ENCODE measurements at regions not wholly inside any gene's neighbourhood (a gene's known extent, or its start where the extent isn't known, plus 50 kb on each side); places are given as distances from the start of the nearest gene placed in this dataset.

- no peak overlapping the region for H3K4me3 ChIP-seq
- no peak for TF ChIP-seq CTCF (IDR thresholded peaks at IDR 0.05; ENCODE audit: control extremely low read depth, extremely low read depth)
- no peak for DNase-seq
- WGBS, 2 donors: 76% methylated on average over 11 of the region's 11 CpGs
- H3K4me1 ChIP-seq (ENCODE audit: control insufficient read depth in 5 of 5, insufficient read depth in 5 of 5, low read length in 5 of 5): no peaks in the 10 kb centered on the region
- peaks cover 0 to 14% (median 2%) of the 10 kb centered on the region in 4 donors for H3K9me3 ChIP-seq (ENCODE audit: control insufficient read depth in 4 of 4, insufficient read depth in 3 of 4, low read length in 3 of 4)
- H3K36me3 ChIP-seq (ENCODE audit: control insufficient read depth in 4 of 4, insufficient read depth in 4 of 4, low read length in 4 of 4): no peaks in the 10 kb centered on the region
- no peak overlapping the region for H3K27ac ChIP-seq (ENCODE audit: low read depth in 1 of 2, low read length in 1 of 2)
- H3K9ac ChIP-seq (ENCODE audit: insufficient read depth in 1 of 2, low read length in 2 of 2): no peak overlapping the region
- peaks cover 0 to 6% (median 5%) of the 10 kb centered on the region in 3 donors for H3K27me3 ChIP-seq (ENCODE audit: control insufficient read depth in 3 of 3, insufficient read depth in 3 of 3, low read length in 2 of 3)
- ATAC-seq (ENCODE audit: insufficient read depth, low FRiP score): no peak
These were observed 83.2 kb upstream of the BAIAP2L1 start for GRCh38 chr7:98483964-98484545.

GRCh38 chr7:98483276-98483963 lies 82.5 kb upstream of the BAIAP2L1 start:
- H3K36me3 ChIP-seq (ENCODE audit: control insufficient read depth in 4 of 4, insufficient read depth in 4 of 4, low read length in 4 of 4): no peaks in the 10 kb centered on the region
- H3K9me3 ChIP-seq (ENCODE audit: control insufficient read depth in 4 of 4, insufficient read depth in 3 of 4, low read length in 3 of 4): peaks cover 0 to 14% (median 2%) of the 10 kb centered on the region in 4 donors
- ATAC-seq (ENCODE audit: insufficient read depth, low FRiP score) (no peak), DNase-seq (no peak)
- no peak overlapping the region for H3K9ac ChIP-seq (ENCODE audit: insufficient read depth in 1 of 2, low read length in 2 of 2)
- H3K27me3 ChIP-seq (ENCODE audit: control insufficient read depth in 3 of 3, insufficient read depth in 3 of 3, low read length in 2 of 3): peaks cover 0 to 6% (median 5%) of the 10 kb centered on the region in 3 donors
- H3K27ac ChIP-seq (ENCODE audit: low read depth in 1 of 2, low read length in 1 of 2): no peak overlapping the region
- no peak overlapping the region for H3K4me3 ChIP-seq
- no peak for TF ChIP-seq CTCF (IDR thresholded peaks at IDR 0.05; ENCODE audit: control extremely low read depth, extremely low read depth)
- no peaks in the 10 kb centered on the region for H3K4me1 ChIP-seq (ENCODE audit: control insufficient read depth in 5 of 5, insufficient read depth in 5 of 5, low read length in 5 of 5)
- WGBS, 2 donors: 82 to 87% methylated on average over 12 of the region's 12 CpGs

GRCh38 chr7:98479318-98479717 lies 78.4 kb upstream of the BAIAP2L1 start:
- TF ChIP-seq CTCF (IDR thresholded peaks at IDR 0.05; ENCODE audit: control extremely low read depth, extremely low read depth): no peak
- DNase-seq (no peak), ATAC-seq (ENCODE audit: insufficient read depth, low FRiP score) (no peak)
- Histone ChIP-seq H3K9me3 (ENCODE audit: control insufficient read depth in 4 of 4, insufficient read depth in 3 of 4, low read length in 3 of 4) (peaks cover 0 to 11% (median 2%) of the 10 kb centered on the region in 4 donors), H3K27ac (ENCODE audit: low read depth in 1 of 2, low read length in 1 of 2) (no peak overlapping the region), H3K4me3 (no peak overlapping the region), H3K36me3 (ENCODE audit: control insufficient read depth in 4 of 4, insufficient read depth in 4 of 4, low read length in 4 of 4) (no peaks in the 10 kb centered on the region), H3K4me1 (ENCODE audit: control insufficient read depth in 5 of 5, insufficient read depth in 5 of 5, low read length in 5 of 5) (no peaks in the 10 kb centered on the region), H3K27me3 (ENCODE audit: control insufficient read depth in 3 of 3, insufficient read depth in 3 of 3, low read length in 2 of 3) (peaks cover 0 to 5% (median 0%) of the 10 kb centered on the region in 3 donors), H3K9ac (ENCODE audit: insufficient read depth in 1 of 2, low read length in 2 of 2) (no peak overlapping the region)
- 82 to 93% methylated on average over 5 of the region's 5 CpGs for WGBS, 2 donors
